ENCODE measurements at regions not wholly inside any gene's neighbourhood (a gene's known extent, or its start where the extent isn't known, plus 50 kb on each side); places are given as distances from the start of the nearest gene placed in this dataset.

DNA sequence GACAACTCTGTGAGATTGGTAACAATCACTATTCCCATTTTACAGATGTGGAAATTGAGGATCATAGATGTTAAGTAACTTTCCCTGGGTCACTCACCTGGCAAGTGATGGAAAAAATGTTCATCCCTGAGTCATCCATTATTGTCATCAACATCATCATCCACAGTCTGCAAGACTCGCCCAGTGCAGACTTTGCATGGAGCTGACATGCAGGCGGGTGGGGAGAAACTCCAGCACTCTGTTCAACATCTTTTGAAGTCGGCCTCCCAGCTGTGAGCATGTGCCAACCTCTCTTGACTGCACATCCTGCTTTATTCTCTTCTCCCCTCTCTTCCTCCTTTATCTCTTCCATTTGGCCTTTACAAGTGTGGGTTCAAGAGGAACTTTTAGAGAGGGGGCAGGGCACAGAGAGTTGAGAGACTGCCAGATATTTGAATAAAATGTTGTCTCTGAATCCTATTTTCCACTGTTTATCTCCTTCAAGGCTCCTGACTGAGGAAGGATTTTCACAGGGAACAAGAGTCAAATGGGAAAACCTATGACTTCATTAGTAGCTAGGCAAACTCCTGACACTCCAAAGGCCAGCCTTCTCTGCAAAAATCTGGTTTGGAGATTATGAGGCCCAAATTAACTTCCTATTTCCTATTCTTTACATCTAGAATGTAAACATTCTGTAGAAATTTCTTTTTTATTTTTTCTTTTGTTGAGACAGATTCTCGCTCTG lies 283.7 kb upstream of the PODXL start:
- TF ChIP-seq, protein P1, sequence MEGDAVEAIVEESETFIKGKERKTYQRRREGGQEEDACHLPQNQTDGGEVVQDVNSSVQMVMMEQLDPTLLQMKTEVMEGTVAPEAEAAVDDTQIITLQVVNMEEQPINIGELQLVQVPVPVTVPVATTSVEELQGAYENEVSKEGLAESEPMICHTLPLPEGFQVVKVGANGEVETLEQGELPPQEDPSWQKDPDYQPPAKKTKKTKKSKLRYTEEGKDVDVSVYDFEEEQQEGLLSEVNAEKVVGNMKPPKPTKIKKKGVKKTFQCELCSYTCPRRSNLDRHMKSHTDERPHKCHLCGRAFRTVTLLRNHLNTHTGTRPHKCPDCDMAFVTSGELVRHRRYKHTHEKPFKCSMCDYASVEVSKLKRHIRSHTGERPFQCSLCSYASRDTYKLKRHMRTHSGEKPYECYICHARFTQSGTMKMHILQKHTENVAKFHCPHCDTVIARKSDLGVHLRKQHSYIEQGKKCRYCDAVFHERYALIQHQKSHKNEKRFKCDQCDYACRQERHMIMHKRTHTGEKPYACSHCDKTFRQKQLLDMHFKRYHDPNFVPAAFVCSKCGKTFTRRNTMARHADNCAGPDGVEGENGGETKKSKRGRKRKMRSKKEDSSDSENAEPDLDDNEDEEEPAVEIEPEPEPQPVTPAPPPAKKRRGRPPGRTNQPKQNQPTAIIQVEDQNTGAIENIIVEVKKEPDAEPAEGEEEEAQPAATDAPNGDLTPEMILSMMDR (IDR thresholded peaks at IDR 0.05): no peak
- TF ChIP-seq POLR2A (IDR thresholded peaks at IDR 0.05): no peak
- no peak for TF ChIP-seq POLR2AphosphoS5 (IDR thresholded peaks at IDR 0.05)
